ENCODE measurements at regions not wholly inside any gene's neighbourhood (a gene's known extent, or its start where the extent isn't known, plus 50 kb on each side); places are given as distances from the start of the nearest gene placed in this dataset.

DNA sequence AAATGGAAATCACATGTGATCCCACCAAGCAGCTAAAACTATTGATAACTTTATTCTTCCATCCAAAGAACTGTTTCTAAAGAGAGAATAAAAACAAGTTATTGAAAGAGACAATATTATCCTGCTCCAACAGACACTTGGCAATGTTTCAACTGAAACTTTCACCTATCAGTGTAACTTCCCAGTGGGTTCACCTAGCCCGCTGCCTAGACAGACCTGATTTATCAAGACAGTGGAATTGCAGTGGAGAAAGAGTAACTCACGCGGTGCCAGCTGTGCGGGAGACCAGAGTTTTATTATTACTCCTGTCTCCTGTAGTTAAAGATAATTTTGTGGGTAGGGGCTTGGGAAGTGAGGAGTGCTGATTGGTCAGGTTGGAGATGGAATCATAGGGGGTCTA, 199.8 kb downstream of the AHR start:
- no peak overlapping the region for H3K4me3 Mint-ChIP-seq
- no peaks in the 10 kb centered on the region for H3K27me3 Mint-ChIP-seq
- intact Hi-C loops (cut with micrococcal nuclease) = no loop called here
- no peaks in the 10 kb centered on the region for H3K36me3 Mint-ChIP-seq (ENCODE audit: low read depth)
- H3K4me1 Mint-ChIP-seq (ENCODE audit: low read depth) = no peaks in the 10 kb centered on the region
- H3K27ac Mint-ChIP-seq = no peak overlapping the region
- H3K9me3 Mint-ChIP-seq = no peaks in the 10 kb centered on the region

DNA sequence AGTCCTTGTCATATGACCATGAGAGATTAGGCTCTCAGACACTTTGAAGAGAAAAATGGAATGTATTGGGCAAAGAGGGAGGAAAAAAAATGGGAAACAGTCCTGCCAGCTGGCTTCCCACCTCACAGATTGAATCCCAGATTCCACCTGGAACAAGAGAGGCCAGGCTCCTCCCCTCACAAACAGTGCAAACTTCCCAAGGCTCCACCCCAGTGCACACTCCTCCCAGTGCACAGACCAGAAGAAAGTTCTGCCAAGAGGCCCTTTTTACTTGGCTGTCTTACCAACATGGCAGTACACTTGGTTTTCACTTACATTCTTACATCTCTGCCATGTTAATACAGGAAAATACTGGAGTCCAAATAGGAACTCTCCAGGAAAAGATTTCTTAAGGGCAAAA, 202.3 kb downstream of the AHR start:
- H3K27ac Mint-ChIP-seq = no peak overlapping the region

DNA sequence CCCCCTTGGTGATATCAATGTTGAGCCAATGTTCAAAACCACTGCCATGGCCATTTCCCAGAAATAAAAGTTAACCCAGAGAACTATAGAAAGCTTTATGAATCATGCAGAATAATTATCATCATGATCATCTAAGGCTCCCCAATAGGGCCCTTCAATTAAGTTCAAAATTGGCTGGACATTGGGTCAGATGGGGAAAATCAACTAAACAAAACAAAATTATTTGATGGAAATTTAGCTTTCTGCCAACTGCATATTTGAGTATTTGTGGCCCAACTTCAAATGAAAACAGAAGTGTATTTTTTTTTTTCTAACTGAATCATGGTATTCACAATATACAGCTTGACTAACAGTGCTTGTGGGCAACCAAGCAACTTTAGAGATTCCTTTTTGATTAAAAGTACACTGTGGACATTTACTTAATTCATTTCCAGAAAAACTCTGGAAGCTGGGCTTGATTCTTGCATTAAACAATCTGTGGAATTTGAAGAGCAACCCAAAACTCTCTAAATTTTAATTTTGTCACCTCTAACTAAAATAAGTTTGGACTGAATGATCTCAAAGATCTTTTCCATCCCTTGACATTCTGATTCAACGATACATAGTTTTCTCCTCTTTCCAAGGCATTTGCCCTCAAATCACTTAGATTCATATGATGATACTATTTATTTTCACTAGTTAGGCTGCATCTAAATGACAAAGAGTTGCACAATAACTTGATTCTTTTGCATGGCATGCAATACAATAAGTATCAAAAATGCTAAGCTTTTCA, 203.2 kb downstream of the AHR start:
- Mint-ChIP-seq H3K9me3 (no peaks in the 10 kb centered on the region), H3K4me3 (no peak overlapping the region), H3K27me3 (no peaks in the 10 kb centered on the region), H3K27ac (no peak overlapping the region), H3K4me1 (ENCODE audit: low read depth) (no peaks in the 10 kb centered on the region), H3K36me3 (ENCODE audit: low read depth) (no peaks in the 10 kb centered on the region)
- intact Hi-C loops (cut with micrococcal nuclease) = no loop called here

More for the DNA sequence above, 202.3 kb downstream of the AHR start:
- Mint-ChIP-seq H3K36me3 (ENCODE audit: low read depth) (no peaks in the 10 kb centered on the region), H3K27me3 (no peaks in the 10 kb centered on the region), H3K4me3 (no peak overlapping the region), H3K4me1 (ENCODE audit: low read depth) (no peaks in the 10 kb centered on the region), H3K9me3 (no peaks in the 10 kb centered on the region)
- intact Hi-C loops (cut with micrococcal nuclease) = no loop called here

DNA sequence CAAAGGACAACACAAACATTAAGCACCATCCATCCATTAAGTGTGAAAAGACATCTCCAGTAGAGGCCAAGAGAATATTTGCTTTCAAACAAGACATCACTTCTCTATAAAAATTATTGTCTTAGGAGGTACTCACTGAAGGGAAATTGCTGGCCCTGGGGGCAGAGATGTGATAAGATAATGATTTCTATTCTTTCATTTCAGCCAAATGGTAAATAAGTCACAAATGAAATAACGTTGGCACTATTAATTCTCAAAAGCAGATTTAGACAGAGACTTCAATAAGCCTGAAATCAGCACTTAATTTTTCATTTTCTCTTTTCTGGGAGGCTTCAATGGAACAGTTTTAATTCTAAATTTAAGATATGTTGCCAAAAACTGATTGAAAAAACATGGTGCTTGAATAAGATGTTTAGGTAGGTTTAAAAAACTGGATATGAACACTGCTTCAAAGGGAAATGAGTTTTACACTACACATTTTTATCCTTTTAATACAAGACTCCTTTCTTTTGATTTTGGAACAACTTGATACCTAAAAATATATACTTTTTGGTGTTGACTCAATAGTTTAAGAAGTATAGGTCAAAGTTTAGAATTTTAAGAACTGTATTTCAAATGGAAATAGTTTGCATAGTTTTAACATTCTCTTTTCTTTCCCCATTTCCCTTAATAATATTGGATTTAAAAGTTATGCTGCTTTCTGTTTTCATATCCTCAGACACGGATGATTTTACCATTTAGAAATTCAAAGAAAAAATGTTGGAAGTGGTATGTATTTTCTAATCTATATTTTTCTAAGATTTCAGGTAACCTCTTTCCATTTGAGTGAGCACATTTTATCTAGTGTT, 204.0 kb downstream of the AHR start:
- no peaks in the 10 kb centered on the region for H3K27me3 Mint-ChIP-seq
- H3K36me3 Mint-ChIP-seq (ENCODE audit: low read depth) = no peaks in the 10 kb centered on the region
- no peak overlapping the region for H3K4me3 Mint-ChIP-seq
- no peak overlapping the region for H3K27ac Mint-ChIP-seq
- intact Hi-C loops (cut with micrococcal nuclease) = no loop called here
- no peaks in the 10 kb centered on the region for H3K9me3 Mint-ChIP-seq
- H3K4me1 Mint-ChIP-seq (ENCODE audit: low read depth) = no peaks in the 10 kb centered on the region

DNA sequence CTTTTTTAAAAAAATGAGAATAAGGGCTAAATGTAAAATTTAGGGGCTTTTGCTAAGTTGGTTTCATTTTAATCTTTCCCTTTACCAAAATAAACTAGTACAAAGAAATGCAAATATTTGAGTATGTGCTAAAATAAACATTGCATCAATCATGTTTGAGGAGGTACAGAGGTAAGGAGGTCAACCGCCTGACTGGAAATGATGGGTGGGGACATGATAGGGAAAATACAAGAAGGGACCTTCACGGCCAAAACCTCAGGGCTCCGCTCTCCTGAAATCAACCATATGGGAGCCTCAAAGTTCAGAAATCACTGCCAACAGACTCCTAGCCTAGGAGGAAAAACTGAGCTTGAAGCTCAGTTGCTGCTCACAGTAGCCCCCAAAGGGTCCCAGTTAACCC, 207.6 kb downstream of the AHR start:
- intact Hi-C loops (cut with micrococcal nuclease) = no loop called here
- Mint-ChIP-seq H3K27ac (no peak overlapping the region), H3K9me3 (no peaks in the 10 kb centered on the region), H3K27me3 (no peaks in the 10 kb centered on the region), H3K4me3 (no peak overlapping the region), H3K36me3 (ENCODE audit: low read depth) (no peaks in the 10 kb centered on the region), H3K4me1 (ENCODE audit: low read depth) (no peaks in the 10 kb centered on the region)

DNA sequence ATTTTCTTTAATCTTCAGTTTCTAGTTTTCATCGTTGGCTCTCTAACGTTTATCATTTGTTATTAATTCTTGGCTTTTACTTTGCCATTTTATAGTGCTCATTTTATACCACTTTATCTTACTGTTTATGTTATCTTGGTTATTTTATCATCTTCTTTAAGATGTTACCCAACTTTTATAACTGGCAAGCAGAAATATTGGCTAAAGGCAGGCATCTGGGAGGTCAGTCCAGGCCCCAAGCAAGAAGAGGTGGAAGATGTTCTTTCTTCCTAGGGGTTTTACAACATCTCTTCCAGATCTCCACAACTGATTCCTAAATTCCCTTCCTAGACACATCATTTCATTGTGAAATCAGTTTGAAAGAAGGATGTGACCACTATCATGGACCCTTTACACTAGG, 208.1 kb downstream of the AHR start:
- intact Hi-C loops (cut with micrococcal nuclease) = no loop called here
- H3K36me3 Mint-ChIP-seq (ENCODE audit: low read depth) = no peaks in the 10 kb centered on the region
- no peaks in the 10 kb centered on the region for H3K9me3 Mint-ChIP-seq
- H3K27ac Mint-ChIP-seq = no peak overlapping the region
- no peaks in the 10 kb centered on the region for H3K4me1 Mint-ChIP-seq (ENCODE audit: low read depth)
- no peak overlapping the region for H3K4me3 Mint-ChIP-seq
- no peaks in the 10 kb centered on the region for H3K27me3 Mint-ChIP-seq

DNA sequence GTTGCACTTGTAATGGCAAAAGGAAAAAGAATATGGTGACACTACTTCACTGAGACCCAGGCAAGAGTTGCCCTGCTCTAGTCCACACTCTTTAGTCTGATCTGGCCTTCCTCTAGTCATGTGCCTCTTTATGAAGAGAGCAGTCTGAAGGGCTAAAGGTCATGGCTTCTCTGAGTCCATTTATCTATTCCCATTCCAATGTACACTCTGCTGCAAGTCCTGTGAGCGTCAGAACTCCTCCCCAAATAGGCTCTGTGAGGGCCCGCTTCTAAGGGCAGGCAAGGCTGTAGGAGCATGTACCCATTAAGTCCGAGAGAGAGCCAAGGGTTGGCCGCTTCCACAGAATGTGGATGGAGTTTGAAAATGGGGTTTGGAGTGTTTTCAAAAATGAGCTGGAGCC, 209.3 kb downstream of the AHR start:
- H3K4me1 Mint-ChIP-seq (ENCODE audit: low read depth) = no peaks in the 10 kb centered on the region
- H3K27ac Mint-ChIP-seq = no peak overlapping the region
- no peak overlapping the region for H3K4me3 Mint-ChIP-seq
- intact Hi-C loops (cut with micrococcal nuclease) = no loop called here
- no peaks in the 10 kb centered on the region for H3K9me3 Mint-ChIP-seq
- no peaks in the 10 kb centered on the region for H3K36me3 Mint-ChIP-seq (ENCODE audit: low read depth)
- no peaks in the 10 kb centered on the region for H3K27me3 Mint-ChIP-seq

DNA sequence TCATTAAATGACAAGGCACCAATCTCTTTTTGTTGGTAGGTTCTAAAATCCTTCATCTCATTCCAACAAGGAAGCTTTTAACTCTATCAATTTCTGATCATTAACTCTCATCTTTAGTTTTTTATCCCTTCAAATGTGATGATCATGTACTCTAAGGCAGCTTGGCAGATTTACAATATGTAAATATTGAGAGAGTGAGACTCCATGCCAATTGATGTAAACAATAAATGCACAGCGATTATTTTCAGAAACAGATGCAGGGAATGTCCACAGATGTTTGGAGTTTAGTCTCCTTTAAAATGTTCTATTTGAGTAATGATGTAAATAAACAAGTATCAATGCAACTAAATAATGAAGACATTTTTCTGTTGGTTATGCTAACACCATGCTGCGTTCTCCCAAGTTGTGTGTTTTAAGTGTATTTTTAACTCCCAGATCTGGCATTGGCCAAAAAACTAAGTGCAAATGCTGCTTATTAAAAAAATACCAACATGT, 213.8 kb downstream of the AHR start:
- Mint-ChIP-seq H3K9me3 (no peaks in the 10 kb centered on the region), H3K4me1 (ENCODE audit: low read depth) (peaks cover 5% of the 10 kb centered on the region), H3K36me3 (ENCODE audit: low read depth) (no peaks in the 10 kb centered on the region), H3K4me3 (no peak overlapping the region), H3K27ac (no peak overlapping the region), H3K27me3 (no peaks in the 10 kb centered on the region)
- intact Hi-C loops (cut with micrococcal nuclease) = no loop called here

DNA sequence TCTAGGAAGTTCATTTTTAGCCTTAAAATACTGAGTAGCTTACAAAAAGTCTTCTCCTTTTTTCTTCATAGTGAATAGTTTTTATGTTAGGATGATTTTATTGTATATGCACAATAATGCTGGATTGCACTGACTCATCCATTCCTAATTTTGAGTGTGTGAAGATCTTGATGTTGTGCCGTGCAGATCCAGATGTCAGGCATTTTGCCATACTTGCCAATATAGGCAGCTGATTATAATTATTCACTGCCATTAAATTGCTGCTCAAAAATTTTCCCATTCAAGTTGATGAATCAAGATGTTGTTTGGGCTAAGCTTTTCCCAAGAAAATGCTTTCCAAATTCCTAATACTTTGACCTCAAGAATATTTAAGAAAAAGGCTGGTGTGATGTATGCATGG, 218.3 kb downstream of the AHR start:
- Mint-ChIP-seq H3K36me3 (ENCODE audit: low read depth) (no peaks in the 10 kb centered on the region), H3K27ac (no peak overlapping the region), H3K27me3 (no peaks in the 10 kb centered on the region), H3K9me3 (no peaks in the 10 kb centered on the region), H3K4me3 (no peak overlapping the region), H3K4me1 (ENCODE audit: low read depth) (peaks cover 14% of the 10 kb centered on the region)
- intact Hi-C loops (cut with micrococcal nuclease) = no loop called here

DNA sequence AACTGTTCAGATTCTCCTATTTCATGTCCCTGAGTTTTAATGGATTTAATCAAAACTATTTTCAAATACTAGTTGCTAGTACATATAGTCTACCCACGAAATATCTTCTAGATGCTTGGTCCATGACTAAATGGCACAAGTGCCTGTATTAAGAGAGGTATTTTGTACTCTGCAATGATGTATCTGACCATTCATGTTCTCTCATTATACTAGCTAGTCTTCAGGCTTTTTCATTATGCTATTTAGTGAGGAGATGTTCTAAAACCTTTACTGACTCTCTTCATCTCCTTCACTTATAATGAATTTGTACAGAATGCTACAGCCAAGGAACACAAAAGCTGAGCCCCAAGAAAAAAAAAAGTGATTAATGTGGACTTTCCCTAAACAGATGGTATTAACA, 222.5 kb downstream of the AHR start:
- intact Hi-C loops (cut with micrococcal nuclease) = no loop called here
- no peaks in the 10 kb centered on the region for H3K9me3 Mint-ChIP-seq
- peaks cover 14% of the 10 kb centered on the region for H3K4me1 Mint-ChIP-seq (ENCODE audit: low read depth)
- H3K36me3 Mint-ChIP-seq (ENCODE audit: low read depth) = no peaks in the 10 kb centered on the region
- H3K4me3 Mint-ChIP-seq = no peak overlapping the region
- no peaks in the 10 kb centered on the region for H3K27me3 Mint-ChIP-seq
- H3K27ac Mint-ChIP-seq = no peak overlapping the region

DNA sequence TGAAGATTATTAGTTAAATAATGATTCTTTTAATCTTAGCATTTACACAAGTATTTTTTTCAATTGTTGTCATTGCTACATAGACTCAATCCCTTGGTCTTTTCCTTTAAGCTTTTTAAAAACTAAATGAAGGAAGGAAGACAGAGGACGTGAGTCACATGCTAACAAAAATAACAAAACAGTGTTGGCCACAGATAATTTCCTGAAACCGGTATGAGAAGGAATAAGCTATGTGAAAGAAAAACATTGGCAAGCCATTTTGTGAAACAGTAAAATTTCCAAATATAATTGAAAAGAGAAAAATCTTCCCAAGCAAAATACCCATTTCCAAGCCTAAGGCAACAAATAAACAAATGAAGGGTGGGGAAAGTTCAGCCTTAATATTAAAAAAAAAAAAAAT, 223.0 kb downstream of the AHR start:
- no peak overlapping the region for H3K27ac Mint-ChIP-seq
- H3K36me3 Mint-ChIP-seq (ENCODE audit: low read depth) = no peaks in the 10 kb centered on the region
- intact Hi-C loops (cut with micrococcal nuclease) = no loop called here
- H3K4me3 Mint-ChIP-seq = no peak overlapping the region
- no peaks in the 10 kb centered on the region for H3K27me3 Mint-ChIP-seq
- peaks cover 14% of the 10 kb centered on the region for H3K4me1 Mint-ChIP-seq (ENCODE audit: low read depth)
- no peaks in the 10 kb centered on the region for H3K9me3 Mint-ChIP-seq

DNA sequence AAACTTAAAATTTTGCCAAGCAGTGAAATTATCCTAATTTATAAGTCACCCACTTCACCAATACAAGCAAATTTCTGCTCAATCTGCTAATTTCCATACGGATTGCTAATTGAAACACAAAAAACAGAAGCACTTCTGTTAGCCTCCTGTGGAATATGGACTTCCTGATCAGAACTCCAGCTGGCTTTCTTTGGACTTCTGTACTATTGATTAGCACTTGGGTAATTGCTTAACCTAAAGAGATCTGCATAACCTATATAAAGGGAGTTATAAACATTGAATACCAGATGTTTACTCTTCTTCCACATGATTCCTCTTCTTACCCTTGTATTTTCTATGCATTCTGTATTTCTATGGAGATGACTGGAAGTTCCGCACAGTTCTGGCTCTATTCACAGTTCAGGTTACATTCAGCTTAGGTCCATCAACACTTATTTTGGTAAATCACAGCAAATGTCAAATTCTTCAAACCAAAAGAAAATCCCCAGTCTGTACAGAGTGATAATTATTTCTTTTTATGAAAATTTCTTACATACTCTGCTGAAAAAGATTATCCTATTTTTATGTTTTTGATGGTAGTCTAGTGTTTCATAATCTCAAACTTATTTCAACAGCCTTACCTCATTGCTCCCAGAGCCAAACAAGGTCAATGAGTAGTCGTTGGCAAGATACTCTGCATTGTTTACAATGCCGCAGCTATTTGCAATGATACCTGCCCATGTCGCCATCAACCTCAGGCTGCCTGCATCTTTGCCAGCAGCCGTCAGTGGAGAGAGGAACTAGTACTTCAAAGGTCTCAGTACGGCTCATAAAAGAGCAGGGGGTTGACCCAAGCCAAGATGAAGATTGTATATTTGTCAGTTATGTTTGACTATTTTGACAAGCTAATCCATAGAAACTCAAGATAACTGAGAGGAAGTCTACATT, 225.6 kb downstream of the AHR start:
- Mint-ChIP-seq H3K36me3 (ENCODE audit: low read depth) (no peaks in the 10 kb centered on the region), H3K4me3 (no peak overlapping the region), H3K27me3 (no peaks in the 10 kb centered on the region), H3K27ac (no peak overlapping the region), H3K9me3 (no peaks in the 10 kb centered on the region), H3K4me1 (ENCODE audit: low read depth) (peaks cover 14% of the 10 kb centered on the region)
- intact Hi-C loops (cut with micrococcal nuclease) = no loop called here

DNA sequence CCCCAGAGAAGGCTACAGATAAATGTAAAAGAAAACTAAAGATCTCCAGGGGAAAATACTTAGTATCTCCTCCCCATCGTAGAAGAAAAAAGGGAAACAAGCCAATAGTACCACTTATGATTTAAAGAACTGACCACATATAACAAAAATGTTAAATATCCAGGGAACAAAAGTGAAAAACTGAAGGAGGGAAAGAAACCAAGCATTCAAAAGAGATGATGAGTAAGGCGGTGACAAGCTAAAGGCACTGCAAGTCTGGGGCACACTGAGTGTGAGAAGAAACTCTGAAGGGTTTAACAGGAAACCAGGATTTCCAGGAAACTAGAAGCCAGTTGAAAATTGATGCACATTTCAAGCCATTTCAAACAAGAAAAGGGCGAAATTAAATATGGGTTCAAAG, 226.3 kb downstream of the AHR start:
- peaks cover 14% of the 10 kb centered on the region for H3K4me1 Mint-ChIP-seq (ENCODE audit: low read depth)
- intact Hi-C loops (cut with micrococcal nuclease) = no loop called here
- no peaks in the 10 kb centered on the region for H3K9me3 Mint-ChIP-seq
- no peaks in the 10 kb centered on the region for H3K27me3 Mint-ChIP-seq
- no peak overlapping the region for H3K4me3 Mint-ChIP-seq
- no peak overlapping the region for H3K27ac Mint-ChIP-seq
- no peaks in the 10 kb centered on the region for H3K36me3 Mint-ChIP-seq (ENCODE audit: low read depth)

DNA sequence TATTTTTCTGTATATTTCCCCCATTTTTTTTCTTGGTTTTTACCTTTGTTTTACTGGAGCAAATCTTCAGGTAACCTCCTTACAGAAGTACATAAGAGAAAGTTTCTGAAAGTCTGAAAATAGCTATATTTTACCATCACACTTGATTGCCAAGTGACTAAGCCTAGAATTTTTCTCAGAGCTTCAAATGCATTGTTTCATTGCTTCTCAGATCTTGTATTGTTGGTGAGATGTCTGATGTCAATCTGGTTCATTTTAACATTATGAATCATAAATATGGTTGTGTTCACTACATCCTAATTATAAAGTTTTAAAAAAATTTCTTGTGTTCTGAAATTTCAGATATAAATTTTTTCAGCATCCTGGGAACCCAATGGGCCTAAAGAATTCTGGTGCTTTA, 228.2 kb downstream of the AHR start:
- Mint-ChIP-seq H3K27ac (no peak overlapping the region), H3K9me3 (no peaks in the 10 kb centered on the region), H3K27me3 (no peaks in the 10 kb centered on the region), H3K4me3 (no peak overlapping the region), H3K4me1 (ENCODE audit: low read depth) (peaks cover 9% of the 10 kb centered on the region), H3K36me3 (ENCODE audit: low read depth) (no peaks in the 10 kb centered on the region)
- intact Hi-C loops (cut with micrococcal nuclease) = no loop called here

Measured in dendritic cell treated with granulocyte-macrophage colony-stimulating factor and Interleukin-4, amounts not matched to agents 40 ng/mL and 50 ng/mL, for 4 days (primary cell).